C4-2B (cell line): ENCODE measurements at regions not wholly inside any gene's neighbourhood (a gene's known extent, or its start where the extent isn't known, plus 50 kb on each side); places are given as distances from the start of the nearest gene placed in this dataset.

Experiments used
- CTCF ChIP-seq: fragments of 450-650 bp; conservative IDR thresholded peaks from 2 replicates; pipeline ENCODE4 v1.5.1; 2017; ENCODE audit warnings: mild to moderate bottlenecking
- ZFX ChIP-seq: fragments of 450-650 bp; IDR thresholded peaks from 2 replicates; pipeline ENCODE4 v1.6.1; 2017

DNA sequence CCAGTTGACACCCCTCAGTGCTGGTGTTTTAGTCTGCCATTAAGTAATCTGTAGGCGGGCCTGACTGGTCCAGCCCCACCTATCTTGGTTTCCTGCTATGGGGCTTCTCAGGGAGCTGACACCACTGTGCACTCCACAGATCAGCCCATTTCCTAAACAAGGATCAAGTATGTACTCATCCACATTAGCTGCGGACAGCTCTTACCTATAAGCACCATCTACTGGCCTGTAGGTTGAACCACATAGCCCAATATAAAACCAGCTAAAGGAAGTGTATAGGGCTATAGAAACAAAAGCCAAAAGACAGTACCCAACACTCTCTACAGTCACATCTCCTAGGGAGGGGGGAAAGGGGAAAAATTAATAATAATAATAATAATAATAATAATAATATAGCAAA, 353.5 kb upstream of the CXorf51B start:
- TF ChIP-seq CTCF (no peak), ZFX (no peak)
